Hepatocyte (in vitro differentiated cells): ENCODE measurements at regions not wholly inside any gene's neighbourhood (a gene's known extent, or its start where the extent isn't known, plus 50 kb on each side); places are given as distances from the start of the nearest gene placed in this dataset.

Experiments
- CTCF ChIP-seq: fragments of 200-600 bp; sonication (generic); IDR thresholded peaks from 2 replicates; pipeline ENCODE4 v1.5.1; 2016; ENCODE audit warnings: antibody characterized with exemption, mild to moderate bottlenecking; ENCODE audit not compliant: poor library complexity
- EZH2 ChIP-seq: fragments of 200-600 bp; sonication (generic); IDR thresholded peaks from 2 replicates; pipeline ENCODE4 v1.6.1; 2016; ENCODE audit warnings: antibody characterized with exemption, mild to moderate bottlenecking, borderline replicate concordance

GRCh38 chr12:16766736-16767135 lies 160.8 kb upstream of the LMO3 start:
- TF ChIP-seq CTCF = no peak
- TF ChIP-seq EZH2 = no peak
